ENCODE measurements at regions not wholly inside any gene's neighbourhood (a gene's known extent, or its start where the extent isn't known, plus 50 kb on each side); places are given as distances from the start of the nearest gene placed in this dataset.

GRCh38 chr1:58157256-58157655, 389.3 kb downstream of the OMA1 start:
- H3K27ac ChIP-seq = no peak overlapping the region
- TF ChIP-seq CTCF (IDR thresholded peaks at IDR 0.05) (no peak), ZFX (IDR thresholded peaks at IDR 0.05; ENCODE audit: borderline replicate concordance) (no peak)

GRCh38 chr1:58156831-58157230, 389.7 kb downstream of the OMA1 start:
- no peak for TF ChIP-seq CTCF (IDR thresholded peaks at IDR 0.05)
- no peak overlapping the region for H3K27ac ChIP-seq

- H3K27ac ChIP-seq = no peak overlapping the region
- no peak for TF ChIP-seq CTCF (IDR thresholded peaks at IDR 0.05)
- no peak for TF ChIP-seq ZFX (IDR thresholded peaks at IDR 0.05; ENCODE audit: borderline replicate concordance)
Measured at GRCh38 chr1:58156124-58156468, 390.4 kb downstream of the OMA1 start.

- TF ChIP-seq CTCF (IDR thresholded peaks at IDR 0.05) (peak; percentile 88), ZFX (IDR thresholded peaks at IDR 0.05; ENCODE audit: borderline replicate concordance) (no peak)
- no peak overlapping the region for H3K27ac ChIP-seq
Measured at GRCh38 chr1:58155418-58156123, 391.0 kb downstream of the OMA1 start.

GRCh38 chr1:58154256-58154655, 392.3 kb downstream of the OMA1 start:
- TF ChIP-seq CTCF (IDR thresholded peaks at IDR 0.05) = no peak
- TF ChIP-seq ZFX (IDR thresholded peaks at IDR 0.05; ENCODE audit: borderline replicate concordance) = no peak
- no peak overlapping the region for H3K27ac ChIP-seq

GRCh38 chr1:58152697-58153096, 393.8 kb downstream of the OMA1 start:
- H3K27ac ChIP-seq = no peak overlapping the region
- TF ChIP-seq ZFX (IDR thresholded peaks at IDR 0.05; ENCODE audit: borderline replicate concordance) (no peak), CTCF (IDR thresholded peaks at IDR 0.05) (no peak)

- H3K27ac ChIP-seq = no peak overlapping the region
- TF ChIP-seq CTCF (IDR thresholded peaks at IDR 0.05) (no peak), ZFX (IDR thresholded peaks at IDR 0.05; ENCODE audit: borderline replicate concordance) (no peak)
Measured at GRCh38 chr1:58149271-58149812, 397.2 kb downstream of the OMA1 start.

Measured in 22Rv1 (cell line).